Skeletal muscle satellite cell (primary cell): ENCODE measurements at regions not wholly inside any gene's neighbourhood (a gene's known extent, or its start where the extent isn't known, plus 50 kb on each side); places are given as distances from the start of the nearest gene placed in this dataset.
A peak's percentile ranks its signal among the peaks of the same experiment; 100 is the strongest.

ENCODE experiments used
- H3K27me3 ChIP-seq: 2 replicates; pipeline ENCODE4 v1.7.0; 2013; ENCODE audit warnings: low read length; ENCODE audit not compliant: control insufficient read depth, insufficient read depth
- H3K36me3 ChIP-seq: 2 replicates; pipeline ENCODE4 v1.7.0; 2013; ENCODE audit warnings: mild to moderate bottlenecking, control low read depth, low read length; ENCODE audit not compliant: insufficient read depth
- H3K4me1 ChIP-seq: 2 replicates; pipeline ENCODE4 v1.7.0; 2013; ENCODE audit warnings: low read length; ENCODE audit not compliant: control insufficient read depth, insufficient read depth
- H3K4me2 ChIP-seq: 2 replicates; pipeline ENCODE4 v1.7.0; 2013; ENCODE audit warnings: mild to moderate bottlenecking, low read length
- H3K4me3 ChIP-seq: 2 replicates; pipeline ENCODE4 v1.7.0; 2013; ENCODE audit warnings: low read length
- H3K9ac ChIP-seq: 2 replicates; pipeline ENCODE4 v1.7.0; 2013; ENCODE audit warnings: mild to moderate bottlenecking, low read depth, low read length, moderate library complexity
- H3K9me3 ChIP-seq: replicated peaks from 2 replicates; pipeline ENCODE4 v1.7.0; 2013; ENCODE audit warnings: mild to moderate bottlenecking, control low read depth, low read length

DNA sequence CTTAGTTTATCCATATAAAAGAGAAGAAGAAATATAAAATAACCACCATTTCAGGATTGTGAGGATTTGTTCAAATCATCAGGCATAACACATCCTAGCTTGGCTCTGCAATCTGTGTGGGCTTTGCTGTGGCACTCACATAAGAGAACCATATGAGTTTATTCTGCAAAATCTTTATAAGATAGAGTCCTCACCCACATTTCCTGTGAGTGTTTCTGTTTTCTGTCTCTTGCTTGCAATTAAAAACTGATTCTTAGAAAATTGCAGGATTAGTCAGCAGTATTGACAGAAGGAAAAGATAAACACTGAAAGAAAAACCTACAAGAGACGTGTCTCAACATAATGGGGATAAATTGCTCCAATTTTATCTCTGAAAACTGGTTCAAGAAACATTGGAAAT is 258.5 kb downstream of the RND3 start:
- Histone ChIP-seq H3K4me3 (no peak overlapping the region), H3K36me3 (no peaks in the 10 kb centered on the region), H3K27me3 (no peaks in the 10 kb centered on the region), H3K9me3 (no peaks in the 10 kb centered on the region), H3K4me2 (no peak overlapping the region), H3K9ac (no peak overlapping the region), H3K4me1 (peaks cover 3% of the 10 kb centered on the region)

DNA sequence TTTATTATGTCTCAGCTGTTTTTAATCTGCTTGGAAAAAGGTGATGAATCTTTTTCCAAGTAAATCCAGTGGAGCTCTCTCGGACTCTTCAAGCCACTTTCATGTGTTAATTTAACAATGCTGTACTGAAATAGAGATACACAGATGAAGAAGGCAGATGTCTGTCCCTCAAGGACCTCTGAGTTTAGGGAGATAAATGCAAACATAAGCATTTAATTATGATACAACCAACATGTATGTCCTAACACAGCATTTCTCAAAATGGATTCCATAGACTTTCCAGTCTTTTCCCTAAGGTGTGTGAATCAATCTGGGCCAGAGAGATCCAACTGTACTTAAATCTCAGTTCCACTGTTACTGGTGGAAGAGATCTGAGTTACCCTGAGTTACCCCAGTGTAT is 262.4 kb downstream of the RND3 start:
- Histone ChIP-seq H3K4me1 (peaks cover 3% of the 10 kb centered on the region), H3K4me2 (no peak overlapping the region), H3K4me3 (no peak overlapping the region), H3K9me3 (no peaks in the 10 kb centered on the region), H3K27me3 (no peaks in the 10 kb centered on the region), H3K36me3 (no peaks in the 10 kb centered on the region), H3K9ac (no peak overlapping the region)

DNA sequence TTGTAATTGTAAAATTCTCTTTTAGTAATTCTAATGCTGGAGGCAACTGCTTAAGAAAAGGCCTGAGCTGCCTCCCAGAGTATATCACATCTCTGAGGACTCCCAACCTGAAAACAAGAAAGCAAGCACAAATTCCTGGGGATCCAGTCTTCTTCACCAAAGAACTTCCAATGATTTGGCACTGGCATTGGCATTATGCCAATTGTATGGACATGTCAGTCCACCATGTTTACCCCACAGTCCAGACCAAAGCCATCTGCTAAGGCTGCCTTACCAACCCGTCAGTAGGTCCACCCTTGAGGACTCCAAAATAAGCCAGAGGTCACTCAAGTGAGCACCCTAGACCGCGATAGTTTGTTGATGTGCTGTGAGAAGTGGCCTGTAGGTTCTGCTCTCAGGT is 263.1 kb downstream of the RND3 start:
- no peaks in the 10 kb centered on the region for H3K9me3 ChIP-seq
- no peaks in the 10 kb centered on the region for H3K36me3 ChIP-seq

DNA sequence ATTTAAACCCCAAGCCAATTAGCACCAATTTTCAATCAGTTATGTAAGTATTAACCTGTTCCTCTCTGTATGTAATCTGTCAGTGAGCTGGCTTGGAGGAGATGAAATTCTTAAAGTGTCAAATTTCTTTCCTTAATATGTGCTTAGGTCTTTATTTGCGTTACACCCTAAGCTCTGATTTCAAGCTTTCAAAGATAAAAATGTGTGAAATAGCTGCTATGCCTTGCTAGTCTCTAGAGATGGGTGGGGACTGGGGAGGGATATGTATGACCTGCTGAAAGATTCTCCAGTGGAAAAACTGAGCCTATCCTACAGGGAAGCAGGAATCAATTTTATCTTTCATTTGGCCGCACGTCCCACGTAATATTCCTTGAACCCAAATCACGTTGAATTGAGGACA is 264.5 kb downstream of the RND3 start:
- Histone ChIP-seq H3K4me3 (no peak overlapping the region), H3K4me1 (no peaks in the 10 kb centered on the region), H3K4me2 (no peak overlapping the region), H3K9me3 (no peaks in the 10 kb centered on the region), H3K36me3 (no peaks in the 10 kb centered on the region), H3K9ac (no peak overlapping the region), H3K27me3 (no peaks in the 10 kb centered on the region)

More for the DNA sequence above, 263.1 kb downstream of the RND3 start:
- no peak overlapping the region for H3K4me3 ChIP-seq
- no peak overlapping the region for H3K9ac ChIP-seq
- no peak overlapping the region for H3K4me2 ChIP-seq
- peaks cover 3% of the 10 kb centered on the region for H3K4me1 ChIP-seq
- H3K27me3 ChIP-seq = no peaks in the 10 kb centered on the region

DNA sequence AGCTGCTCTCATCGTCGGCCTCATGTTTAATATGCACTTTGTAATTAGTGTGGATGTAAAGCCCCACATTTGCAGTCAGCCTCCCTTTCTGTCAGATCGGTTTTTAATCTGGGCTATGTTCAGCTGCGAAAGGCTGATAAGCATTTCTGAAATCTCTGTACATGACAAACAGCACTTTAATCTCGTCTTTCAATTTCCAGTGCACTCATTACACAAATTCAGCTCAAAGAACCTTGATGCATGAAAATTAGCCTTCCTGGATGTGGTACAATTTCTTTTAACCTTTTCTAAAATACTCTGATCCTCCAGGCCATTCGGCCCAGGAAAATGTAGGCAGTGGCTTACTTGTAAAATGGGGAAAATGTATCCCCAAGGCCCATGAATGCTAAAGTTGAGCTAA is 265.1 kb downstream of the RND3 start:
- no peak overlapping the region for H3K4me2 ChIP-seq
- no peaks in the 10 kb centered on the region for H3K4me1 ChIP-seq
- H3K27me3 ChIP-seq = no peaks in the 10 kb centered on the region
- no peaks in the 10 kb centered on the region for H3K36me3 ChIP-seq
- no peaks in the 10 kb centered on the region for H3K9me3 ChIP-seq
- no peak overlapping the region for H3K9ac ChIP-seq
- no peak overlapping the region for H3K4me3 ChIP-seq

DNA sequence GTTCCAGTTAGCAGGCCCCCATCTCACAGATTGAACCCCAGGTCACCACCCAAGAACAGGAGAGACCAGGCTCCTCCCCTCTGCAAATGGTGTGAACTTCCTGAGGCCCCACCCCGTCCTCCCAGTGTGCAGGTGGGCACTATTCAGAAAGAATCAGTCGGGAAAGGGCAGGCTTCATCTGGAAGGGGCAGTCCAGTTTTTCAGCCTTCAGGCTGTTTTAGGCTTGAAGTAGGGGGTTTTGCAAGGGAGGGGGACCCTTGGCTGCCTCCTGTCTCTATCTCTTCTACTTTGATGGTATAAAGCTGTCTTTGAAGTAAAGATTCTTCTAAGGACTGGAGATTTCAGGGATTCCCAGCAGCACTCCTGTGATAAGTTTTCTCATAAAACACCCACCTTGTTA is 267.6 kb downstream of the RND3 start:
- Histone ChIP-seq H3K4me3 (no peak overlapping the region), H3K9ac (no peak overlapping the region), H3K36me3 (no peaks in the 10 kb centered on the region)

DNA sequence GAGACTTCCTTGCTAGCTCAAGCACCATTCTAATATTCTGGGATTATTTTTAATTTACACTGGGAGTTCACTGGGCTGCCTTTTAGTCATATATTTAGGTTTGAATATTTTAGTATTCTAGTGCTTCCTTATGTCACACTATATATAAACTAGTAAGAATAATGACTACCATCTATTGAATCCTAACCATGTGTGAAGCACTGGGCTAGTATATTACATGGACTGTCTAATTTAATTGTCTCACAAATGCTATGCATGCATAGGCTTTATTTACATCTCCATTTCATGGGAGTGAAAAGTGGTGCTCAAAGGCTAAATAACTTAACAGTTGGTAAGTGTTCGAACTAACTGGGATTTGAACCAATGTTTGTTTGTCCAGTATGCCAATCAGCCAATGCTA is 272.4 kb downstream of the RND3 start:
- no peak overlapping the region for H3K9ac ChIP-seq
- peaks cover 12% of the 10 kb centered on the region for H3K4me1 ChIP-seq
- H3K4me3 ChIP-seq = no peak overlapping the region
- H3K9me3 ChIP-seq = no peaks in the 10 kb centered on the region
- H3K4me2 ChIP-seq = no peak overlapping the region
- H3K36me3 ChIP-seq = no peaks in the 10 kb centered on the region
- H3K27me3 ChIP-seq = no peaks in the 10 kb centered on the region

More for the DNA sequence above, 267.6 kb downstream of the RND3 start:
- Histone ChIP-seq H3K27me3 (no peaks in the 10 kb centered on the region), H3K9me3 (no peaks in the 10 kb centered on the region), H3K4me1 (no peaks in the 10 kb centered on the region), H3K4me2 (no peak overlapping the region)

DNA sequence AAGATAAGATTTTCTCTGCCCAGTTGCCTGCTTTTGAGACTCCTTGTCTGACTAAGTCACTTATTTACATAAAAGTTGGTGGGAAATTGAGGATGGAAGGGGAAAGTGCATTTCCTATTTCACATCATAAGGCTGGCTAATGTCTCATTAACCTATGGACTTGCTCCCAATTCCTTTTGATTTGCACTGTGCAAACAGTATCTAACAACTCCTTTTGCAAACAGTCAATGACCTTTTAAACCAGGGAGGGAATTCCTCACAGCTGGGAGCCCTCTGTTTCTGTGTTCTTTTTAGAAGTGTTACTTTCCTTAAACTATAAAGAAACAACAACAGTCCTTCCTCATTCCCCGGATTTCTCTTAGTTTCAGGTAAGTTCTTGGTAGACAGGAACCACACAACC is 272.8 kb downstream of the RND3 start:
- H3K27me3 ChIP-seq = no peaks in the 10 kb centered on the region
- H3K9me3 ChIP-seq = no peaks in the 10 kb centered on the region
- H3K4me1 ChIP-seq = peaks cover 12% of the 10 kb centered on the region
- H3K4me2 ChIP-seq = no peak overlapping the region
- H3K9ac ChIP-seq = no peak overlapping the region
- no peak overlapping the region for H3K4me3 ChIP-seq
- no peaks in the 10 kb centered on the region for H3K36me3 ChIP-seq

DNA sequence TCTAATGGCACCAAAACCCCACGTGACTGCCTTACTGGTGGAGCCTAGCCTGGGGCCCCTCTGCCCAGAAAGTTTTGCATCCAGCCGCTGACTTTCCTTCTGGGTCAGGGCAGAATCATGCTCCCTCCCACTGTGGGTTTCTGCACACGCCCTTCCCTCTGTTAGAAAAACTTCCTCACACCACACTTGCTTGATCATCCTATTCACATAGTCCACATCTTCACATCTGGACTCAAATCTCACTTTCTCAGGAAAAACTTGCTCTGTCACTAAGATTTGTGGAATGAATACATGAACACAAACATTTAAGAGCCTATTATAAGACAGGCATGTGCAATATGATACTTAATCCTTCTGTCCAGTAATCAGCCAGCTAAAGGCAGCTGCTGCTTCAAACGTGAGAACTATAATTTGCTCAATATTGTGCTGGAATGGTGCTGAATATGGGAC is 274.7 kb downstream of the RND3 start:
- H3K27me3 ChIP-seq = no peaks in the 10 kb centered on the region
- H3K4me2 ChIP-seq = peak overlapping the region; percentile 35
- no peaks in the 10 kb centered on the region for H3K9me3 ChIP-seq
- H3K4me3 ChIP-seq = no peak overlapping the region
- peaks cover 12% of the 10 kb centered on the region for H3K4me1 ChIP-seq
- no peaks in the 10 kb centered on the region for H3K36me3 ChIP-seq
- H3K9ac ChIP-seq = no peak overlapping the region

DNA sequence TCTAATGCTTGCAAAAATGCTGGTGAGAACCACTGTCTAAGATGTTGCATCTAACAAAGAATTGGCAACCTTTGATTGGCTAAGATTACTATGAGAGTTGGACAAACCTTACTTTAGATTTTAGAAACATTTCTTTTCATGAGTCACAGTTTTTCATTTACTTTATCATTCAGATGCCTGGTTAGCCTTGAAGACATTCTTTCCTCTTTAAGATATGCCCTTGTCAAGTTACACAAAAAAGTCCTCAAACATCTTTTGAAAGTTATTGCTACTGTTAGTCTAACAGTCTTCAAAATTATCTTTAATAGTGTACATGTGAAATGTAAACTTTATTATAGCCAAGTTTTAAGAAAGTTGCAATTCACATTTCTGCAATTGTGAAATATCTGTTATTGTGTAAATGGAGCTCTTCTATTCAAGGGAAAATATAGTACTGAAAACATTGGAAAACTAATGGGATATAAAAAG is 276.3 kb downstream of the RND3 start:
- Histone ChIP-seq H3K4me1 (peaks cover 12% of the 10 kb centered on the region), H3K27me3 (no peaks in the 10 kb centered on the region), H3K9me3 (no peaks in the 10 kb centered on the region), H3K36me3 (no peaks in the 10 kb centered on the region), H3K9ac (no peak overlapping the region), H3K4me2 (no peak overlapping the region), H3K4me3 (no peak overlapping the region)

DNA sequence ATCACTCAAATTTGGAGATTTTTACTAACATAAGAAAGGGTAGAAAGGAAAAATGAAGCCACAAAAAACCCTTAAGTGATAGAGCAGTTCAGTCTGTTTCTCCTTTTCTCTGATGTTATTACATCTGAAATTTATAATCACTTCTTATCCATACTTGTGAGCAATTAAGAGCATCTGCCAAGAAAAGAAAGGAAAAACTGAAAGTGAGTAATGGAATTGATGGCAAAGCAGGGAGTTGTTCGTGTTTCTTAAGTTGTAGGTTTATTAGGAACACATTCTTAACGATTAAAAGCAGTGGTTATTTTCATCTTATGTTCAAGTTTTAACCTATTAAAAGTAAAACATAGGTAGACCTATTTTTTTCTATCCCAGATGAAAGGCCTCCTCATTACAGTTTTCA is 277.7 kb downstream of the RND3 start:
- Histone ChIP-seq H3K4me1 (peaks cover 15% of the 10 kb centered on the region), H3K36me3 (no peaks in the 10 kb centered on the region)

DNA sequence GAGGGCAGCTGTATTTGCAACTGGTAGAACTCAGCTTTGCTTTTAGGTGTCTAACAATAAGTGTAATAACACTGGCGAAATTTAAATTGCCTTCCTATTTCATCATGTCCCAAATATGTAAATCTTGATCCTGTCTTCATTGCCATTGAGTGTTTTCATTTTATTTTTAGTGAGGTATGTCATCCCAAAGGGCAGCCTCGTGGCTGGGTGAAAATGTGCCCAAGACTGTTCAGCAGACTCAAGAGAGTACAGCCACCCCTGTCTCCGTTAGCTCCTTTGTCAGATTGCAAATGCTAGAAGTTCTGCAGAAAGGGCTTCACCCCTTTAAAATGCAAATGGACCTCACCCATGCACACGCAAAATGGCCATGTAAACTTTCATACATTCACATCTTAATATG is 278.8 kb downstream of the RND3 start:
- H3K27me3 ChIP-seq = no peaks in the 10 kb centered on the region
- no peaks in the 10 kb centered on the region for H3K36me3 ChIP-seq
- H3K4me3 ChIP-seq = no peak overlapping the region
- H3K9me3 ChIP-seq = no peaks in the 10 kb centered on the region
- no peak overlapping the region for H3K9ac ChIP-seq
- peaks cover 22% of the 10 kb centered on the region for H3K4me1 ChIP-seq
- no peak overlapping the region for H3K4me2 ChIP-seq

More for the DNA sequence above, 277.7 kb downstream of the RND3 start:
- H3K9me3 ChIP-seq = no peaks in the 10 kb centered on the region
- H3K9ac ChIP-seq = no peak overlapping the region
- H3K4me3 ChIP-seq = no peak overlapping the region
- H3K4me2 ChIP-seq = no peak overlapping the region
- no peaks in the 10 kb centered on the region for H3K27me3 ChIP-seq
